ENCODE measurements at regions not wholly inside any gene's neighbourhood (a gene's known extent, or its start where the extent isn't known, plus 50 kb on each side); places are given as distances from the start of the nearest gene placed in this dataset.

- no peak for DNase-seq (ENCODE audit: low read depth)
These were observed 650.6 kb upstream of the ARID1B start for GRCh38 chr6:156126535-156126934.

GRCh38 chr6:156125844-156126243, 651.3 kb upstream of the ARID1B start:
- no peak for DNase-seq (ENCODE audit: low read depth)

DNA sequence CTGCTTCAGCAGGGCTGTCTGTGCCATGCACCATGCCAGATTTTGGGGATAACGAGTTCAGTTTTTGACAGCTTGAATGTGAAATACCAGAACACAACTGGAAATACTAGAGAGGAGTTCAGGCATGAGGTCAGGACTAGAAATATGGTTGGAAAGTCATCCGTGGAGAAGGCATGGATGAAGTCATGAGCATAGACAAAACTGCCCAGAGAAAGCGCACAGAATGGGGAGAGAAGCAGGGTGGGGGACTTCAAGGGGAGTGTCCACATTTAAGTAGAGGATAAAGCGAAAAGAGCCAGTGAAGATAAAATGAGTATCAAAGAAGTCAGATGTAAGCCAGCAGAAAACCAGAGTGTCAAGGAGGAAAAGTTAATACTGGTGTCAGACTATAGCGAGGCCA, 653.4 kb upstream of the ARID1B start:
- DNase-seq (ENCODE audit: low read depth), result no peak

GRCh38 chr6:156121973-156122372, 655.2 kb upstream of the ARID1B start:
- DNase-seq (ENCODE audit: low read depth), result no peak

GRCh38 chr6:156114541-156114940, 658.9 kb upstream of the NOX3 start:
- DNase-seq (ENCODE audit: low read depth), result no peak

- DNase-seq (ENCODE audit: low read depth), result no peak
These were observed 658.0 kb upstream of the NOX3 start for GRCh38 chr6:156113631-156114030.

- DNase-seq (ENCODE audit: low read depth), result no peak
These were observed 656.3 kb upstream of the NOX3 start for GRCh38 chr6:156111913-156112312.

- no peak for DNase-seq (ENCODE audit: low read depth)
These were observed 654.6 kb upstream of the NOX3 start for GRCh38 chr6:156110249-156110648.

GRCh38 chr6:156109713-156110112, 654.1 kb upstream of the NOX3 start:
- DNase-seq (ENCODE audit: low read depth), result no peak

- DNase-seq (ENCODE audit: low read depth), result no peak
These were observed 652.0 kb upstream of the NOX3 start for GRCh38 chr6:156107624-156108101.

DNA sequence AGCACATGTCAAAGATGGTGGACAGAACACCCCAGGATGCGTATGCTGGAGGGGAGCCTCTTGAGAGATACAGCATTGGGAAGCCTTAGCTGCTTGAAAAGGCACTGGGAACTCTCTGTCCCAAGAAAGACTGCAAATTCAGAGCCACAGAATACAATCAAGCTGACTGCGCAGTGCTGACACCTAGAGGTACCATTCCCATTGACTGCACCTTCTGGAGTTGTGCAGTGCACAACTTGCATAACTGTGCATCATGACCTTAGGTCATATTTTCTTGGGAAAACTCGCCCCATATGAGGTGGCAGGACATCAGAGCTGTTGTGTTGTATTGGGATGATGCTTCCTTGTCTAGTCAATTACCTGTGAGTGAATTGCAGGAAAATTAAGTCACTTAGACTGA, 646.5 kb upstream of the NOX3 start:
- DNase-seq (ENCODE audit: low read depth), result no peak

DNA sequence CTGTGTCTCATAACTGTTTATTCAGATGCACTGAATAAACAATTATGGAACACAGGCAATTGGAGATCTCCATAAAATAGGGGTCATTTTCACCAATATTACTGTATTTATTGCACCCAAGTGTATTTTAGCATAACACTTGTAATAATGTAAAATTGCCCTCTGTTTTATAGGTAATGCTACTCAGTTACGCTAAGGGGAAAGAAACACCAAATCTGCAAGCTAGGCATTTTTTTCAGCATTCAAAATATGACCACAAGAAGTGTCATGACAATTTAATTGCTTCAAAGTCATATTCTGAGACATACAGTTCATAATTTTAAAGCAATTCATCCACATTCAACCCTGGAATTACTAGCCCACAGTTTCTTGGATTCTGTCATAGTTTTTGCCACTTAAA, 643.2 kb upstream of the NOX3 start:
- DNase-seq (ENCODE audit: low read depth), result no peak

DNA sequence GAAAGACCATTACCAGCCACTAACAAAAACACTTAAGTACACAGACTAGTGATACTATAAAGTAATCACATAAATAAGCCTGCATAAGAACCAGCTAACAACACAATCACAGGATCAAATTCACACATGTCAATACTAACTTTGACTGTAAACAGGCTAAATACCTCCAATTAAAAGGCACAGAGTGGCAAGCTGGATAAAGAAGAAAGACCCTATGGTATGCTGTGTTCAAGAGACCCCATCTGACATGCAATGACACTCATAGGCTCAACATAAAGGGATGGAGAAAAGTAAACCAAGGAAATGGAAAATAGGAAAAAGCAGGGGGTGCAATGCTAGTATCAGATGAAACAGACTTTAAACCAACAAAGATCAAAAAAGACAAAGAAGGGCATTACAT, 631.8 kb upstream of the NOX3 start:
- DNase-seq (ENCODE audit: low read depth), result no peak

DNA sequence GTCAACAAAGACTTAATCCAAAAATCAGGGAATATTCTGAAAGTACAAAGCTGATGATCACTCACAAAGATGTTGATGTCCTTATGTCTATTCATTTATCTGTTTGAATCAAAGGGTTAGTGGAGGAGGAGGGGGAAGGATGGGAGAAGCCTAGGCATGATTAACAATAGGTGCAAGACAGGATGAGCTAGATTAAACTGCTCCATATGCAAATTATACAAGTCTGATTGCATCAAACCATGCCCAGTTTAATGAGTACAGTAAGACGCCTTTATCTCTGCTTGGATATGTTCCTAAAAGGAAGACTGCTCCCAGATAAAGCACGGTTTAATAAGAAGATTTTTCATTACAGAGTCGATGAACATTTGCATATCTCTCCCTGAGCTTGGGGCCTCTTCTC, 626.4 kb upstream of the NOX3 start:
- no peak for DNase-seq (ENCODE audit: low read depth)

DNA sequence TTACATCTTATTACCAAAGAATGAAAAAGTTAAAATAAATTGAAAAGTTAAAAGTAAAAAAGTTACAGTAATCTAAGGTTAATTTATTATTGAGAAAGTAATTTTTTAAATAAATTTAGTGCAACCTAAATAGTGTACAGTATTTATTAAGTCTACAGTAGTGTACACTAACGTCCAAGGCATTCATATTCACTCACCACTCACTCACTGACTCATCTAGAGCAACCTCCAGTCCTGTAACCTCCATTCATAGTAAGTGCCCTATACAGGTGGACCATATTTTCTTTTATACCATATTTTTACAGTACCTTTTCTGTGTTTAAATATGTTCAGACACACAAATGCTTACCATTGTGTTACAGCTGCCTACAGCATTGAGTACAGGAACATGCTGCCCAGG, 624.7 kb upstream of the NOX3 start:
- no peak for DNase-seq (ENCODE audit: low read depth)

- no peak for DNase-seq (ENCODE audit: low read depth)
These were observed 613.2 kb upstream of the NOX3 start for GRCh38 chr6:156068881-156069280.

DNA sequence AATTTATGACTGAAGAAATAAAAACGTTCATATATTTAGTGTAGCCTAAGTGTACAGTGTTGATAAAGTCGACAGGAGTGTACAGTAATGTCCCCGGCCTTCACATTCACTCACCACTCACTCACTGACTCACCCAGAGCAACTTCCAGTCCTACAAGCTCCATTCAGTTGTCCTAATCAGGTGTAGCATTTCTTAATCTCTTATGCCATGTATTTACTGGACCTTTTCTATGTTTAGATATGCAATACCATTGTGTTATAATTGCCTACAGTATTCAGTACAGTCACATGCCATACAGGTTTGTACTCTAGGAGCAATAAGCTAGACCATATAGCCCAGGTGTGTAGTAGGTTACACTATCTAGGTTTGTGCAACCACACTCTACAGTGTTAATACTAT, 610.2 kb upstream of the NOX3 start:
- no peak for DNase-seq (ENCODE audit: low read depth)

DNA sequence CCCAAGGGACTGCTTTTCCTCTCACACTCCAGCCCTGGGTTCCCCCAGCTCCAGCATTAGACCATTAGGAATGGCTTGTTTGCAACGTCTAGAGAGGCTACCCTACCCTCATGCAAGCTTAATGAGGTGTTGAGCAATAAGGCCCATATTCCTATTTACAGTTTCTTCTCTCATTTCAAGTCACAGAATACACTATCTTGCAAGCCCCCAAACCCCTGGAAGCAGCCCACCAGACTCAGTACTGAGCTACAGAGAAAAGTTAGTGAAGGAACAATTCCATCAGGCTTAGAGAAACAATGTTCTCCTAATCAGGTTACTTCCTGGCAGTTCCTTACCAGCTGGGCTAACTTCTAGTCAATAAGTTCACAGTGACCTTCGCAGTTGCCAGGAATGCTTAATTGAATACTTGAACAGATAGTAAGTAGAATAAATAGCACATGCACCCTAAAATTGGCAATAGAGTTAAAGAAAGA, 606.5 kb upstream of the NOX3 start:
- DNase-seq (ENCODE audit: low read depth), result no peak

DNA sequence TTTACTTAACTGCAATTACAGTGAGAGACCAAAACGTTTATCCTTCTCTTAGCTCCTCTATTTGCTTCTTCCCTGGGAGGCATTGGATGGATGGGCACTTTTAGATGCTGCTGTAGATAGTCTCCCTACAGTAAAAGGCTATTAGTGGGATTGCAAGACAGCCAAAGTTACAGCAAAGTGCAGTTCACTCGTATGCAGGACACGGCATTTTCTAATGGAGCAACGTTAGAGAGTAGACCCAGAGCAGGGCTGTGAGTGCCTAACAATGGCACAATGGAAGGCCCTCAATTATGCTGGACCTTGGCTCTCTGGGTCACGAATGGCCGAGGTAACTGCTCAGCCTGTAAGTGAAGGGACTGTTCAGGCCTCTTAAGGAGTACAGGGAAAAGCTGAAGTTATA, 605.8 kb upstream of the NOX3 start:
- no peak for DNase-seq (ENCODE audit: low read depth)

DNA sequence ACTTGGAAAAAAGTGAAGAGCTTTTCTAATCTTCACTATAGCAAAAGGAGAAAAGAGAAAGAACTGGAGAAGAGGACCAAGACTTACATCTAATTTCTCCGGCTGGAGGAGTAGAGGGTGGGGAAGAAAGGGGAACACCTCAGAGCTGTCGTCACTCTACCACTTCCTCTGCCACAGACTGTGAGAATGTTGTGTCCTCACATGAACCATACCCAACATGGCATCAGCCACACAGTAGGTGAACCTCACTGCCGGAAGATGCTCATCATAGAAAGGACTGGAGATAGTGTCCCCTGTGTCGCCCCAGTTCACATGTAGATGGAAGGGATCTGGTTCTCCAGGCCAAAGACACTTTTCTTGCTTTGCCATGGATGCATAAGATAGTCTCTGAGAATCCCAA, 604.4 kb upstream of the NOX3 start:
- DNase-seq (ENCODE audit: low read depth), result no peak

DNA sequence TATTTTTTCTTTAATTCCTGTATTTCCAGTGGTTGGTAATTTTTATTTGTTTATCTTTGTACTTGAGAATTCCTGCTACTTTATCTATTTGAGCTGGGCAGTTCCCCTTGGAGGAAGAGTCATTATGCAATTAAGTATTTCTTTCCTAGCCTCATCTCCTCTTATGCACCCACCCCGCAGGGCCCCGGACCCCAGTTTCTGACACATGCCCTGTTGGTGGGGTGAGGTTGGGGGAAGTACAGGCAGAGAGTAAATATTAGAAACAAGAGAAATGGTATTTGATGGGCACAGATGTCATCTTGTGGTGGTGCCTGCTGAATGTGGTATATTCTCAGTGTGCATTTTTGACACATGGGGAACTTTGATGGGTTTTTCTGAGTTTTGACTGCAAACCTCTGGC, 602.7 kb upstream of the NOX3 start:
- DNase-seq (ENCODE audit: low read depth), result no peak

GRCh38 chr6:156057869-156058268, 602.2 kb upstream of the NOX3 start:
- no peak for DNase-seq (ENCODE audit: low read depth)

DNA sequence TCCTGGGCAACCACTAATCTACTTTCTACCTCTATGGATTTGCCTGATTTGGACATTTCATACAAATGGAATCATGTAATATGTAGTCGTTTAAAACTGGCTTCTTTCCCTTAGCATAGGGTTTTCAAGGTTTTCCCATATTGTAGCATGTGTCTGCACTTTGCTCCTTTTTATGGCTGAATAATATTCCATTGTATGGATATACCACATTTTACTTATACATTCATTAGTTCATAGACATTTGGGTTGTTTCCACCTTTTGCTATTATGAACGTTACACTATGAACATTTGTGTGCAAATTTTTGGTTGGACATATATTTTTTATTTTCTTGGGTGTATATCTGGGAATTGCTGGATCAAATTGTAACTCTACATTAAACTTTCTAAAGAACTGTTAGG, 600.4 kb upstream of the NOX3 start:
- DNase-seq (ENCODE audit: low read depth), result no peak

DNA sequence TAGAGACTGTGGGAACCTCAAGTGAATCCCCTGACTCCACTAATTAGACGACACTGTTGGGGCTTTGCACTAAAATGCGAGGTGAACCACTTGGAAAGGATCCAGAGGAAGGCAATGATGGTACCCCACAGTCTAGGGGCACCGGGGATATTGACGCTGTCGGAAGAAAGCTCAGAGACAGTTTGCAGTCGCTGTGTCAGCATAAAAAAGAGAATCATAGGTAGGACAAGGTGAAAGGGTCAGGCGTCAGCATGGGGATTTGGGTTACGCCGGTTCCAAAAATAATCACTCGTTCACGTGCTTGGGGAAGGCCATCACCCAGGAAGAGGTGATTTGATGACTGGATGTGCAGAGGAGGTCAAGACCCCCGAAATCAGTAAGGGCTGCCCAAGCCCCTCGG, 598.0 kb upstream of the NOX3 start:
- DNase-seq (ENCODE audit: low read depth), result no peak

- DNase-seq (ENCODE audit: low read depth), result no peak
These were observed 591.3 kb upstream of the NOX3 start for GRCh38 chr6:156046841-156047449.

Measured in stimulated activated CD8-positive, alpha-beta memory T cell treated with anti-CD3 and anti-CD28 coated beads, Interleukin-15, amount 100 ng/mL, for 24 hours (primary cell).